Hematopoietic multipotent progenitor cell (in vitro differentiated cells): ENCODE measurements at regions not wholly inside any gene's neighbourhood (a gene's known extent, or its start where the extent isn't known, plus 50 kb on each side); places are given as distances from the start of the nearest gene placed in this dataset.
"Not testable (repeated sequence)": the region's sequence is repeated elsewhere in the genome, so short reads cannot be mapped to it uniquely, and the experiment has no call there.

Experiments used
- DNase-seq, 3 donors: peaks; one replicate each; pipeline ENCODE4 v3.0.0-alpha.2; 2011 to 2015; ENCODE audit warnings: low read depth in 2 of 3, low spot score in 2 of 3

DNA sequence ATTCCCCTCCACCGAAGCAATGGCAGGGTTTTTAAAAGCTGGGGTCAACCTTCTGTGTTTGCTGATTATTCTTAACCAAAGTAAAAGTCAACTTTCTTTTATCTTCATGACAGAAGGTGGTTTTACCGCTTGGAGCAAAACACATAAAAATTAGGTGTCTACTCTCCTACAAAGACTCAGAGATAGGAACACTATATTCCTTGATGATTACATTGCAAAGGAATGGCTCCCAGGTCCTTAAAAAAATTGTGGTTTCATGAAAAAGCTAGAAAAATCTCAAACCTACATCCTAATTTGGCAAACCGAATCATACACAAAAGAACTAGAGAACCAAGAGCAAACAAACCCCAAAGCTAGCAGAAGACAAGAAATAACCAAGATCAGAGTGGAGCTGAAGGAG lies 760.4 kb upstream of the PCDH20 start:
- no peak for DNase-seq

DNA sequence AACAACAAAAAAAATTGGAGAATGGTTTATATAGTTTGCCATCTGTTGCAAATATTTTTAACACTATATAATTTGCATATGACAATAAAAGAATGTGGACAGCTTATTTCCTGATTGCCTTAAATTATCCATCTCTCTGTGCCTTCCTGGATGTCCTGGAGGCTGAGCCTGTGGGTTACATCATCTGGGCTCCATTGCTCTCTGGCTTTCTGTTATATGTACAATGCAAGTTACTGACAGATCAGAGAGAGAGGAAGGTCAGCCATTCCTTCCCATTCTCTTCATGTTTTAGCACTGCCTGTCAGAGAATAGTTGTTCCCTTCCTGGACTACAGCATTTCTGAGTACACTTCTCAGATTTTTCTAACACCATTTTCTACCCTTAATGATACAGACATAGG lies 758.3 kb upstream of the PCDH20 start:
- no peak for DNase-seq

DNA sequence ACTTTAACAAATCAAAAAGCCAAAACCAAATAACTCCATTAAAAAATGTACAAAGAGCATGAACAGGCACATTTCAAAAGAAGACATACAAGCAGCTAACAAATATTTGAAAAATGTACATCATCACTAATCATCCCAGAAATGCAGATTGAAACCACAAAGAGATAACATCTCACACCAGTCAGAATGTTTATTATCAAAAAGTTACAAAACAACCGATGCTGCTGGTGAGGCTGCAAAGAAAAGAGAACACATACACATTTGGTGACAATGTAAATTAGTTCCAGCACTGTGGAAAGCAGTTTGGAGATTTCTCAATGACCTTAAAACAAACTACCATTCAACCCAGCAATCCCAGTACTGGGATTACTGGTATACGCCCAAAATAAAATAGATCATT lies 756.0 kb upstream of the PCDH20 start:
- DNase-seq: no peak

DNA sequence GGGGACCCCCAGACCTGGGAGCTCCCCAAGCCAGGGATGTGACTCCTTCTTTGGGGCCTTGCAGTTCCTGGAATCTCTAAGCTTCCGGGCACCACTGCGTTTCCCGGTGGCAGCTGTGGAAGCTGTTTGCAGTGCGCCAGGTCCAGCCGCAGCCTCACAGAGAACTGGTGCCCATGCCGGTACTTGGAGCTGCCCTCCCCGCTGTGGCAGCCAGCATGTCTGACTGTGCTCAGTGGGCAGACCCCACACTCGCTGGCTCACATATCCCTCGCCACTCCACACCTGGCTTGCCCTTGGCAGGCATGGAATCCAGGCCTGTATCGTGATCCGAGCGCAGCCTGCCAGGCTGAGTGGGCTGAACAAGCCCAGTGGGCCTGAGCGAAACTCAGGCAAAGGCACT lies 753.2 kb upstream of the PCDH20 start:
- DNase-seq: no peak

DNA sequence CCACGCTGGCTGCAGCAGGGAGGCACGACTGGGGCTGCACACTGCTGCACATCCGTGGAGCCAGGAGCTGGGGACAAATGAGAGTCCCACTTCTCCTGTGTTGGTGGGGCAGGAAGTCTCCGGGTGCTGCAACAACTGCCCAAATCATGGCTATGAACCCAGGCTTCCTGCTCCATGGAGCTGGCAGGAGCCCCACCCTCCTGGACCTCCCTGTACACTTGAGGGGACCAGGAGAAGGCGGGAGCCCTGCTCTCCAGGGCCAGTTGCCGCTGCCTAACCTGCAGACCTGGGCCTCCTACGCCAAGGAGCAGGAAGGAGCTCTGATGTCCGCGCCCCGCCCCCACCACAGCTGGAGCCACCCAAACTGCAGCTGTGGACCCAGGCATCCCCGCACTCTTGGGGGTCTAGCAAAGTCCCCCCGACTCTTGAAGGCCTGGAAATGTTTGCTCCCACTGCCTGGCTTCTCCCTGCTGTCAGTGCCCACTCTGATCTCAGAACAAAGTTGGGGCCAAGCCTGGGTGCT lies 752.1 kb upstream of the PCDH20 start:
- DNase-seq: no peak

GRCh38 chr13:62162860-62163259 lies 747.2 kb upstream of the PCDH20 start:
- DNase-seq: no peak

GRCh38 chr13:62158520-62158919 lies 742.9 kb upstream of the PCDH20 start:
- DNase-seq: no peak

DNA sequence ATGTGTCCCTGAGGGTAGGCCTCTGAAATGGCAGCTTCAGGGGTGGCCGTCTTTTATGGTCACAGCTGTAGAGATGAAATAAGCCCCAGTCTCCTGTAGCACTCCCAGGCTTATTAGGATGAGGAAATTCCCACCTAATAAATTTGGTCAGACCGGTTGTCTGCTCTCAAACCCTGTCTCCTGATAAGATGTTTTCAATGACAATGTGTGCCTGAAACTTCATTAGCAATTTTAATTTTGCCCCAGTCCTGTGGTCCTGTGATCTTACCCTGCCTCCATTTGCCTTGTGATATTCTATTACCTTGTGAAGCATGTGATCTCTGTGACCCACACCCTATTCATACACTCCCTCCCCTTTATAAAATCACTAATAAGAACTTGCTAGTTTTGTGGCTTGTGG lies 736.1 kb upstream of the PCDH20 start:
- not testable (repeated sequence) for DNase-seq

DNA sequence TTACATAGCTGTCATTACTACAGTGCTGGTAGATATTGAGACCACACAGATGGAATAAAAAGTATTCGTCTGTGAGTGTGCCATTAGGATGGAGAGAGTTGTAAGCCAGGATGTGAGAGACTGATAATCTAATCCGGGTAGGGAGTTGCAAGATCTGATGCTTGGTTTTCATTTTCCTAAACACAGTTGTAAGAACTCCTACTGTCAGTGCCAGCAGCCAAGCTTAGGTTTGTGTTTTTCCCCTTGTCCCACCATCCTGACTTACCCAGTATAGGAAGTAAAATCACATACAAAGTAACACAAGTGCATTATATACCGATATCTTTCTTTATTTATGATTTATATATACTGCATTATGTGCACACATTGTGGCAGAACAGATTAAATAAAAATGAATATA lies 726.4 kb upstream of the PCDH20 start:
- no peak for DNase-seq

GRCh38 chr13:62139597-62139996 lies 723.9 kb upstream of the PCDH20 start:
- DNase-seq: no peak

GRCh38 chr13:62137629-62138405 lies 722.2 kb upstream of the PCDH20 start:
- DNase-seq: no peak

DNA sequence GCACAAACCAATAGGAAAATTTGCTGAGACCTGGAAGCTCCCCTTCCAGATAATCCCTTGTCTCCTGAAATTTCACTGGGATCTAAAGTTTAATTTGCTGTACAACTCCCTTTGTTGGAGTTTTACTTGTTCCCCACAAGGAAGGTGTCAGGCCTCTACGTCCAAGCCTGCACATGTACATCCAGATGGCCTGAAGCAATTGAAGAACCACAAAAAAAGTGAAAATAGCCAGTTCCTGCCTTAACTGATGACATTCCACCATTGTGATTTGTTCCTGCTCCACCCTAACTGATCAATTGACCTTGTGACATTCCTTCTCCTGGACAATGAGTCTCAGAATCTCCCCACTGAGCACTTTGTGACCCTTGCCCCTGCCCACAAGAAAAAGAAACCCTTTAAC lies 716.0 kb upstream of the PCDH20 start:
- DNase-seq: no peak

- no peak for DNase-seq
Observed at GRCh38 chr13:62130062-62130970, 714.7 kb upstream of the PCDH20 start.

- no peak for DNase-seq
Observed at GRCh38 chr13:62129000-62129551, 713.4 kb upstream of the PCDH20 start.

- DNase-seq: no peak
Observed at GRCh38 chr13:62126400-62126799, 710.8 kb upstream of the PCDH20 start.

GRCh38 chr13:62125451-62125850 lies 709.8 kb upstream of the PCDH20 start:
- no peak for DNase-seq

- no peak for DNase-seq
Observed at GRCh38 chr13:62123409-62123808, 707.8 kb upstream of the PCDH20 start.

- DNase-seq: no peak
Observed at GRCh38 chr13:62122434-62122833, 706.8 kb upstream of the PCDH20 start.

- peak in 1 of 3 donors; percentile 18 for DNase-seq
Observed at GRCh38 chr13:62119739-62120700, 704.4 kb upstream of the PCDH20 start.

GRCh38 chr13:62115831-62116230 lies 700.2 kb upstream of the PCDH20 start:
- no peak for DNase-seq
